ENCODE measurements at regions not wholly inside any gene's neighbourhood (a gene's known extent, or its start where the extent isn't known, plus 50 kb on each side); places are given as distances from the start of the nearest gene placed in this dataset.

- Histone ChIP-seq H3K27ac (ENCODE audit: low read depth in 1 of 3, low read length in 2 of 3) (no peak overlapping the region), H3K4me1 (ENCODE audit: control insufficient read depth in 3 of 3, insufficient read depth in 2 of 3, low read depth in 1 of 3, low read length in 2 of 3) (peaks cover 0 to 2% (median 0%) of the 10 kb centered on the region in 3 donors)
- no peak for FAIRE-seq
These were observed 96.4 kb downstream of the KLF12 start for GRCh38 chr13:74037762-74038161.

GRCh38 chr13:74036373-74036772 is 97.8 kb downstream of the KLF12 start:
- H3K27me3 ChIP-seq (ENCODE audit: control insufficient read depth in 3 of 3, insufficient read depth in 3 of 3, low read length in 3 of 3), result no peaks in the 10 kb centered on the region
- H3K27ac ChIP-seq (ENCODE audit: low read depth in 1 of 3, low read length in 2 of 3), result no peak overlapping the region
- FAIRE-seq (no peak), DNase-seq (peak in 1 of 2 donors; percentile 11)
- peaks cover 0 to 2% (median 0%) of the 10 kb centered on the region in 3 donors for H3K4me1 ChIP-seq (ENCODE audit: control insufficient read depth in 3 of 3, insufficient read depth in 2 of 3, low read depth in 1 of 3, low read length in 2 of 3)
- no peaks in the 10 kb centered on the region for H3K9me3 ChIP-seq (ENCODE audit: control insufficient read depth in 2 of 2, insufficient read depth in 1 of 2, low read depth in 1 of 2, low read length in 1 of 2)
- WGBS, 3 donors, result 89 to 95% (median 91%) methylated on average over 2 of the region's 2 CpGs
- H3K4me3 ChIP-seq (ENCODE audit: low read depth in 1 of 3, low read length in 3 of 3), result no peak overlapping the region
- no peaks in the 10 kb centered on the region for H3K36me3 ChIP-seq (ENCODE audit: control insufficient read depth in 3 of 3, insufficient read depth in 2 of 3, low read depth in 1 of 3, low read length in 3 of 3)

More at GRCh38 chr13:74037762-74038161, 96.4 kb downstream of the KLF12 start:
- Histone ChIP-seq H3K9me3 (ENCODE audit: control insufficient read depth in 2 of 2, insufficient read depth in 1 of 2, low read depth in 1 of 2, low read length in 1 of 2) (no peaks in the 10 kb centered on the region), H3K36me3 (ENCODE audit: control insufficient read depth in 3 of 3, insufficient read depth in 2 of 3, low read depth in 1 of 3, low read length in 3 of 3) (no peaks in the 10 kb centered on the region), H3K27me3 (ENCODE audit: control insufficient read depth in 3 of 3, insufficient read depth in 3 of 3, low read length in 3 of 3) (no peaks in the 10 kb centered on the region), H3K4me3 (ENCODE audit: low read depth in 1 of 3, low read length in 3 of 3) (no peak overlapping the region)
- no peak for DNase-seq

GRCh38 chr13:74035896-74036295 is 98.3 kb downstream of the KLF12 start:
- H3K27me3 ChIP-seq (ENCODE audit: control insufficient read depth in 3 of 3, insufficient read depth in 3 of 3, low read length in 3 of 3), result no peaks in the 10 kb centered on the region
- H3K9me3 ChIP-seq (ENCODE audit: control insufficient read depth in 2 of 2, insufficient read depth in 1 of 2, low read depth in 1 of 2, low read length in 1 of 2), result no peaks in the 10 kb centered on the region
- peaks cover 0 to 2% (median 0%) of the 10 kb centered on the region in 3 donors for H3K4me1 ChIP-seq (ENCODE audit: control insufficient read depth in 3 of 3, insufficient read depth in 2 of 3, low read depth in 1 of 3, low read length in 2 of 3)
- H3K36me3 ChIP-seq (ENCODE audit: control insufficient read depth in 3 of 3, insufficient read depth in 2 of 3, low read depth in 1 of 3, low read length in 3 of 3), result no peaks in the 10 kb centered on the region
- no peak for DNase-seq
- 91 to 97% (median 93%) methylated on average over 3 of the region's 3 CpGs for WGBS, 3 donors
- FAIRE-seq, result no peak
- H3K27ac ChIP-seq (ENCODE audit: low read depth in 1 of 3, low read length in 2 of 3), result no peak overlapping the region
- no peak overlapping the region for H3K4me3 ChIP-seq (ENCODE audit: low read depth in 1 of 3, low read length in 3 of 3)

GRCh38 chr13:74032325-74032724 is 101.9 kb downstream of the KLF12 start:
- DNase-seq (no peak), FAIRE-seq (no peak)
- no peaks in the 10 kb centered on the region for H3K27me3 ChIP-seq (ENCODE audit: control insufficient read depth in 3 of 3, insufficient read depth in 3 of 3, low read length in 3 of 3)
- peaks cover 0 to 9% (median 4%) of the 10 kb centered on the region in 3 donors for H3K4me1 ChIP-seq (ENCODE audit: control insufficient read depth in 3 of 3, insufficient read depth in 2 of 3, low read depth in 1 of 3, low read length in 2 of 3)
- H3K4me3 ChIP-seq (ENCODE audit: low read depth in 1 of 3, low read length in 3 of 3), result no peak overlapping the region
- WGBS, 3 donors, result 88 to 97% (median 93%) methylated on average over 4 of the region's 4 CpGs
- H3K27ac ChIP-seq (ENCODE audit: low read depth in 1 of 3, low read length in 2 of 3), result no peak overlapping the region
- no peaks in the 10 kb centered on the region for H3K9me3 ChIP-seq (ENCODE audit: control insufficient read depth in 2 of 2, insufficient read depth in 1 of 2, low read depth in 1 of 2, low read length in 1 of 2)
- no peaks in the 10 kb centered on the region for H3K36me3 ChIP-seq (ENCODE audit: control insufficient read depth in 3 of 3, insufficient read depth in 2 of 3, low read depth in 1 of 3, low read length in 3 of 3)

GRCh38 chr13:74027161-74027779 is 106.9 kb downstream of the KLF12 start:
- no peak for DNase-seq
- Histone ChIP-seq H3K27ac (ENCODE audit: low read depth in 1 of 3, low read length in 2 of 3) (peak overlapping the region in 1 of 3 donors; percentile 55), H3K4me3 (ENCODE audit: low read depth in 1 of 3, low read length in 3 of 3) (peak overlapping the region in 1 of 3 donors; percentile 7), H3K4me1 (ENCODE audit: control insufficient read depth in 3 of 3, insufficient read depth in 2 of 3, low read depth in 1 of 3, low read length in 2 of 3) (peaks cover 4 to 9% (median 8%) of the 10 kb centered on the region in 3 donors), H3K36me3 (ENCODE audit: control insufficient read depth in 3 of 3, insufficient read depth in 2 of 3, low read depth in 1 of 3, low read length in 3 of 3) (peaks cover 0 to 3% (median 0%) of the 10 kb centered on the region in 3 donors), H3K9me3 (ENCODE audit: control insufficient read depth in 2 of 2, insufficient read depth in 1 of 2, low read depth in 1 of 2, low read length in 1 of 2) (peaks cover 0 to 6% of the 10 kb centered on the region in 2 donors), H3K27me3 (ENCODE audit: control insufficient read depth in 3 of 3, insufficient read depth in 3 of 3, low read length in 3 of 3) (no peaks in the 10 kb centered on the region)
- no peak for FAIRE-seq
- 73 to 87% (median 78%) methylated on average over 4 of the region's 4 CpGs for WGBS, 3 donors

GRCh38 chr13:74026753-74027152 is 107.5 kb downstream of the KLF12 start:
- Histone ChIP-seq H3K27ac (ENCODE audit: low read depth in 1 of 3, low read length in 2 of 3) (no peak overlapping the region), H3K4me1 (ENCODE audit: control insufficient read depth in 3 of 3, insufficient read depth in 2 of 3, low read depth in 1 of 3, low read length in 2 of 3) (peaks cover 4 to 10% (median 9%) of the 10 kb centered on the region in 3 donors), H3K36me3 (ENCODE audit: control insufficient read depth in 3 of 3, insufficient read depth in 2 of 3, low read depth in 1 of 3, low read length in 3 of 3) (peaks cover 0 to 3% (median 0%) of the 10 kb centered on the region in 3 donors), H3K27me3 (ENCODE audit: control insufficient read depth in 3 of 3, insufficient read depth in 3 of 3, low read length in 3 of 3) (no peaks in the 10 kb centered on the region), H3K4me3 (ENCODE audit: low read depth in 1 of 3, low read length in 3 of 3) (no peak overlapping the region), H3K9me3 (ENCODE audit: control insufficient read depth in 2 of 2, insufficient read depth in 1 of 2, low read depth in 1 of 2, low read length in 1 of 2) (peaks cover 0 to 6% of the 10 kb centered on the region in 2 donors)
- 46 to 69% (median 47%) methylated on average over 4 of the region's 4 CpGs for WGBS, 3 donors
- DNase-seq (peak; percentile 21 to 53), FAIRE-seq (no peak)

- FAIRE-seq (no peak), DNase-seq (no peak)
- Histone ChIP-seq H3K27me3 (ENCODE audit: control insufficient read depth in 3 of 3, insufficient read depth in 3 of 3, low read length in 3 of 3) (no peaks in the 10 kb centered on the region), H3K36me3 (ENCODE audit: control insufficient read depth in 3 of 3, insufficient read depth in 2 of 3, low read depth in 1 of 3, low read length in 3 of 3) (peaks cover 0 to 3% (median 0%) of the 10 kb centered on the region in 3 donors), H3K4me1 (ENCODE audit: control insufficient read depth in 3 of 3, insufficient read depth in 2 of 3, low read depth in 1 of 3, low read length in 2 of 3) (peaks cover 6 to 15% (median 14%) of the 10 kb centered on the region in 3 donors), H3K4me3 (ENCODE audit: low read depth in 1 of 3, low read length in 3 of 3) (no peak overlapping the region), H3K9me3 (ENCODE audit: control insufficient read depth in 2 of 2, insufficient read depth in 1 of 2, low read depth in 1 of 2, low read length in 1 of 2) (peaks cover 0 to 6% of the 10 kb centered on the region in 2 donors), H3K27ac (ENCODE audit: low read depth in 1 of 3, low read length in 2 of 3) (no peak overlapping the region)
- 25 to 62% (median 40%) methylated on average over 3 of the region's 3 CpGs for WGBS, 3 donors
These were observed 108.8 kb downstream of the KLF12 start for GRCh38 chr13:74025369-74025768.

GRCh38 chr13:74024856-74025255 is 109.3 kb downstream of the KLF12 start:
- DNase-seq (peak; percentile 37 to 46), FAIRE-seq (no peak)
- H3K4me1 ChIP-seq (ENCODE audit: control insufficient read depth in 3 of 3, insufficient read depth in 2 of 3, low read depth in 1 of 3, low read length in 2 of 3), result peaks cover 4 to 14% (median 10%) of the 10 kb centered on the region in 3 donors

GRCh38 chr13:74024314-74024713 is 109.9 kb downstream of the KLF12 start:
- peaks cover 2 to 14% (median 6%) of the 10 kb centered on the region in 3 donors for H3K4me1 ChIP-seq (ENCODE audit: control insufficient read depth in 3 of 3, insufficient read depth in 2 of 3, low read depth in 1 of 3, low read length in 2 of 3)
- H3K9me3 ChIP-seq (ENCODE audit: control insufficient read depth in 2 of 2, insufficient read depth in 1 of 2, low read depth in 1 of 2, low read length in 1 of 2), result peaks cover 0 to 6% of the 10 kb centered on the region in 2 donors
- FAIRE-seq, result no peak
- H3K27me3 ChIP-seq (ENCODE audit: control insufficient read depth in 3 of 3, insufficient read depth in 3 of 3, low read length in 3 of 3), result no peaks in the 10 kb centered on the region
- no peak overlapping the region for H3K4me3 ChIP-seq (ENCODE audit: low read depth in 1 of 3, low read length in 3 of 3)
- no peak overlapping the region for H3K27ac ChIP-seq (ENCODE audit: low read depth in 1 of 3, low read length in 2 of 3)
- WGBS, 3 donors, result 65 to 73% (median 68%) methylated on average over 4 of the region's 4 CpGs
- no peak for DNase-seq
- H3K36me3 ChIP-seq (ENCODE audit: control insufficient read depth in 3 of 3, insufficient read depth in 2 of 3, low read depth in 1 of 3, low read length in 3 of 3), result peaks cover 0 to 3% (median 0%) of the 10 kb centered on the region in 3 donors

More at GRCh38 chr13:74024856-74025255, 109.3 kb downstream of the KLF12 start:
- Histone ChIP-seq H3K27me3 (ENCODE audit: control insufficient read depth in 3 of 3, insufficient read depth in 3 of 3, low read length in 3 of 3) (no peaks in the 10 kb centered on the region), H3K27ac (ENCODE audit: low read depth in 1 of 3, low read length in 2 of 3) (no peak overlapping the region), H3K9me3 (ENCODE audit: control insufficient read depth in 2 of 2, insufficient read depth in 1 of 2, low read depth in 1 of 2, low read length in 1 of 2) (peaks cover 0 to 6% of the 10 kb centered on the region in 2 donors), H3K36me3 (ENCODE audit: control insufficient read depth in 3 of 3, insufficient read depth in 2 of 3, low read depth in 1 of 3, low read length in 3 of 3) (peaks cover 0 to 3% (median 0%) of the 10 kb centered on the region in 3 donors), H3K4me3 (ENCODE audit: low read depth in 1 of 3, low read length in 3 of 3) (no peak overlapping the region)

All from small intestine (tissue), 7 donors.